Type B pancreatic cell (in vitro differentiated cells): ENCODE measurements at regions not wholly inside any gene's neighbourhood (a gene's known extent, or its start where the extent isn't known, plus 50 kb on each side); places are given as distances from the start of the nearest gene placed in this dataset.
"Not testable (repeated sequence)": the region's sequence is repeated elsewhere in the genome, so short reads cannot be mapped to it uniquely, and the experiment has no call there.

ENCODE experiments used
- DNase-seq: peaks from one replicate; pipeline ENCODE4 v3.0.0; 2021; ENCODE audit warnings: mixed read lengths; ENCODE audit not compliant: unreplicated experiment; ENCODE audit errors: extremely low spot score
- H3K27ac Mint-ChIP-seq: 2 replicates; pipeline ENCODE4 v1.8.0; 2021; ENCODE audit warnings: mild to moderate bottlenecking, mixed read lengths
- H3K27me3 Mint-ChIP-seq: 2 replicates; pipeline ENCODE4 v1.8.0; 2021; ENCODE audit warnings: mixed read lengths
- H3K36me3 Mint-ChIP-seq: 2 replicates; pipeline ENCODE4 v1.8.0; 2021; ENCODE audit warnings: mixed read lengths
- H3K4me1 Mint-ChIP-seq: one replicate; pipeline ENCODE4 v1.8.0; 2021; ENCODE audit warnings: mixed read lengths; ENCODE audit not compliant: unreplicated experiment
- H3K4me3 Mint-ChIP-seq: 2 replicates; pipeline ENCODE4 v1.8.0; 2021; ENCODE audit warnings: mild to moderate bottlenecking, mixed read lengths
- H3K9me3 Mint-ChIP-seq: 2 replicates; pipeline ENCODE4 v1.8.0; 2021; ENCODE audit warnings: mixed read lengths
- CTCF ChIP-seq: fragments of 200-600 bp; sonication (generic); conservative IDR thresholded peaks from 2 replicates; pipeline ENCODE4 v1.5.0; 2021; ENCODE audit warnings: antibody characterized with exemption, mild to moderate bottlenecking

GRCh38 chr6:14478381-14479225 lies 361.0 kb downstream of the CD83 start:
- H3K4me1 Mint-ChIP-seq: no peaks in the 10 kb centered on the region
- no peaks in the 10 kb centered on the region for H3K27me3 Mint-ChIP-seq
- peaks cover 5% of the 10 kb centered on the region for H3K9me3 Mint-ChIP-seq

GRCh38 chr6:14481946-14482345 lies 364.4 kb downstream of the CD83 start:
- H3K36me3 Mint-ChIP-seq, H3K9me3 Mint-ChIP-seq, H3K4me3 Mint-ChIP-seq, H3K27me3 Mint-ChIP-seq, DNase-seq, H3K27ac Mint-ChIP-seq, H3K4me1 Mint-ChIP-seq: not testable (repeated sequence)

More at GRCh38 chr6:14478381-14479225, 361.0 kb downstream of the CD83 start:
- no peak for DNase-seq
- H3K36me3 Mint-ChIP-seq: no peaks in the 10 kb centered on the region
- H3K27ac Mint-ChIP-seq: no peak overlapping the region
- TF ChIP-seq CTCF: no peak
- no peak overlapping the region for H3K4me3 Mint-ChIP-seq

GRCh38 chr6:14487625-14488024 lies 370.1 kb downstream of the CD83 start:
- H3K27ac Mint-ChIP-seq: no peak overlapping the region
- H3K4me1 Mint-ChIP-seq: no peaks in the 10 kb centered on the region
- no peak for DNase-seq
- no peak overlapping the region for H3K4me3 Mint-ChIP-seq
- no peak for TF ChIP-seq CTCF
- H3K27me3 Mint-ChIP-seq: peaks cover 3% of the 10 kb centered on the region
- H3K36me3 Mint-ChIP-seq: peaks cover 3% of the 10 kb centered on the region
- H3K9me3 Mint-ChIP-seq: peaks cover 3% of the 10 kb centered on the region

GRCh38 chr6:14488180-14488579 lies 370.6 kb downstream of the CD83 start:
- DNase-seq: no peak

GRCh38 chr6:14489445-14489844 lies 371.9 kb downstream of the CD83 start:
- no peak overlapping the region for H3K4me3 Mint-ChIP-seq
- no peak for DNase-seq

More at GRCh38 chr6:14488180-14488579, 370.6 kb downstream of the CD83 start:
- Mint-ChIP-seq H3K36me3 (peaks cover 3% of the 10 kb centered on the region), H3K4me3 (no peak overlapping the region), H3K27ac (no peak overlapping the region), H3K9me3 (peaks cover 5% of the 10 kb centered on the region), H3K4me1 (no peaks in the 10 kb centered on the region), H3K27me3 (peaks cover 3% of the 10 kb centered on the region)
- no peak for TF ChIP-seq CTCF

More at GRCh38 chr6:14489445-14489844, 371.9 kb downstream of the CD83 start:
- H3K4me1 Mint-ChIP-seq: no peaks in the 10 kb centered on the region
- H3K27me3 Mint-ChIP-seq: peaks cover 3% of the 10 kb centered on the region
- H3K36me3 Mint-ChIP-seq: peaks cover 3% of the 10 kb centered on the region
- H3K9me3 Mint-ChIP-seq: peaks cover 5% of the 10 kb centered on the region
- no peak overlapping the region for H3K27ac Mint-ChIP-seq
- TF ChIP-seq CTCF: no peak
